Urothelium cell line (cell line): ENCODE measurements at regions not wholly inside any gene's neighbourhood (a gene's known extent, or its start where the extent isn't known, plus 50 kb on each side); places are given as distances from the start of the nearest gene placed in this dataset.
A peak's percentile ranks its signal among the peaks of the same experiment; 100 is the strongest.

ENCODE experiments used
- DNase-seq: peaks from one replicate; pipeline ENCODE4 v3.0.0; 2011; ENCODE audit warnings: low spot score, mixed read lengths
- FAIRE-seq: peaks from 2 replicates; lab custom pipeline; 2011; peaks lifted over from hg19 to GRCh38; lab: Jason Lieb, UNC

DNA sequence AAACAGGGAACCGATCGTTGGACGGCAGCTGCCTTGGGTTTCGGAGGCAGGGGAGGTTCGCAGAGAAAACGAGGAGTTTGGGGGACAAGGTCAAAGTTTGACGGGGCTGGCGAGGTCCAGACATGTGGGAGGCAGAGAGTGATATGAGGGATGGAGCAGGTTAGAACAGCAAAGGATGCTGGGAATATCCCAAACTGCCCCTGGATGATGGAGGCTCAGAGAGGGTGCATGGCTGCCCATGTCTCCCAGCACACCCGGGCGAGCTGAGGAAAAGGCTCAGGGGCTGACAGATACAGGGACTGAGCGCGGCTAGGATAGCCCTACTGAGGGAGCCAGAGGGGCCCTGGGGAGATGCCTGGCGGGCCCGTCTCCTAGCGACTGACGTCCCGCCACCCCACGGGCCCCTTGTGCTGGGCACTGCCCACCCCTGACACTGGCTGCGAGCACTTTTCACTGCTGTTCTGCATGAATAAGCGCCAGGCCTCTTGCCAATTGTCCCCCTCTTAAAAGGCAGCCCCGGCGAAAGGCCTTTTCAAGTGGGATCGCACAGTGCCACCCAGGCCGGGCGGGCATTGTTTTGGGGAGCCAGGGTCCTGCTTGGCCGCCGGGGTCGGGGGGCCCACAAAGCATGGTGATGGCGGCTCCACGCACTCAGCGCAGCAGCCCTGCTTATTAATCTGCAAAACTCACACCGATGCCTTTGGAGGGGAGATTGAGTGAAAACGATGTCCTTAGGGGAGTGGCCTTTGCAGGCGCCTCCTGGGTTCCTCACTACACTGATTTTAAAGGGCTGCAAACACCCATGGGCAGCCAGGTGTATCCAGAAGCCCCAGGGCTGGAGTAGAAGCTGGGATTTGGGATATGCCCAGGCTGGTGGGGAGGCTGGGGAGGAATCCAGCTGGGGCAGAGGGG lies 90.0 kb upstream of the LINC01488 start:
- FAIRE-seq (no peak), DNase-seq (no peak)

DNA sequence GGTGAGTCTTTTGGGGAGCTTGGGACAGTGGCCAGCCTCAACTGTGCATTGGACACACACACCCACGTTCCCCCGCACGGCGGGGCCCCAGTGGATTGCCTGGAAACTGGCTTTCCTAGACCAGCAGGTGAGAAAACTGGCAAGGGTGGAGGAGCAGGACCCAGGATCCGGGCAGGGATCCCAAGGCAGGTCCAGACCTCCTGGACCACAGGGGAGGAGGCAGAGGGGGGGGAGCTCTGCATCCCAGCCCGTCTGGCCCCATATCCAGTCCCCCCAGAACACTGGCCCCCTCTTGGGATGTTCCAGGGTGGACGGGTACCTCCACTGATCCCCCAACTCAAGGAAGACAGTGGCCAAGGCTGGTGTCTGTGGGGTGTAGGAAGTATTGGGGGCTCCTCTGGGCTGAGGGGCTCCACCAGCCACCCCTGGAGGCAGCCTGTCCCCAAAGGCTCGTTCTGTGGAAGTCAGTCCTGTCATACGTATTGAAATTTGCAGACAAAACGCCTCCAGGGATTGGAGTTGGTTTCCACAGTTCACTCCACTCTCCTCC lies 89.3 kb upstream of the LINC01488 start:
- FAIRE-seq (no peak), DNase-seq (no peak)

DNA sequence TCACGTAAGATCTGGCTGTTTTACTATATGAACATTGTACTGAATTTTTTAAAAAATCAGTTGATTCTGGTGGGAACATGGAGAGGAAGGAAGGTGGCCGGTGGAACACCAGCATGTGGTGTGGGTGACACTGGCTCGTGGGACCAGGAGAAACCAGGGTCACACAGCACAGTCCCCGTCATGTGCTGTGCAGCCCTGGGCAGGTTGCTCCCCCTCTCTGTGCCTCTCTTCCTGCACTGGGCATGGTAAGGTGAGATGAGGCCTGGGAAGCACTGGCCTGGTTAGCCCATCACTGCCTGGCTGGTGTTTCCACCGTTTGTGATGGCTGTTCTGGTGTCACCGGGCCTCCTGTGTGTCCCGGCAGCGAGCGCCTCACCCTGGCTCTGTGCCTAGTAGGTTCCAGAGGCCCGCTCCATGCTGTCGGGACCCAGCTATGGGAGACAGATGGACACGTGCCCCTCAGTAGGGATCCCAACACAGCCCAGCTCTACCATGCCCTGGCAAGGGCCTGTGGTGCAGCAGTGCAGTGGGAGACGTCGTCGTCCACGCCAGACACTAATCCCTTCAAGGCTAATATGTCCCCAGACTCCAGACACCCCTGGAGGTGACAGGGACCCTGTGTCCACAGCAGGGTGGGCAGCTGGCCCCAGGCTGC lies 88.2 kb upstream of the LINC01488 start:
- no peak for FAIRE-seq
- DNase-seq, result no peak

DNA sequence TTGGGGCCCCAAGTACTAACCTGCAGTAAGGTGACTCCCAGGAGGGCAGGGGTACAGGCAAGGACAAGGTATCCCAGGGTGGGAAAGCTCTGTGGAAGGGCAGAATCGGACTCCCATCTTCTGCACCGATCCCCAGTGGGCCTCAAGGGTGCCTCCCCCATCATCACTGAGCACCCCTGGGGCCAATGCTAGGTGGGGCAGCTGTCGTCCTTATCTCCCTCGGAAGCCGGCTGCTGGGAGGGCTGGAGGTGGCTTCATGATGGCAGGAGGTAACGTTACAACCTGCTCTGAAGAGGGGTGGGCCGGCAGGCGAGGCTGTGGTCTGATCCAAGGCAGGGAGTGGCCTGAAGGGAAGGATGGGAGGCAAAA lies 87.6 kb upstream of the LINC01488 start:
- DNase-seq, result no peak

DNA sequence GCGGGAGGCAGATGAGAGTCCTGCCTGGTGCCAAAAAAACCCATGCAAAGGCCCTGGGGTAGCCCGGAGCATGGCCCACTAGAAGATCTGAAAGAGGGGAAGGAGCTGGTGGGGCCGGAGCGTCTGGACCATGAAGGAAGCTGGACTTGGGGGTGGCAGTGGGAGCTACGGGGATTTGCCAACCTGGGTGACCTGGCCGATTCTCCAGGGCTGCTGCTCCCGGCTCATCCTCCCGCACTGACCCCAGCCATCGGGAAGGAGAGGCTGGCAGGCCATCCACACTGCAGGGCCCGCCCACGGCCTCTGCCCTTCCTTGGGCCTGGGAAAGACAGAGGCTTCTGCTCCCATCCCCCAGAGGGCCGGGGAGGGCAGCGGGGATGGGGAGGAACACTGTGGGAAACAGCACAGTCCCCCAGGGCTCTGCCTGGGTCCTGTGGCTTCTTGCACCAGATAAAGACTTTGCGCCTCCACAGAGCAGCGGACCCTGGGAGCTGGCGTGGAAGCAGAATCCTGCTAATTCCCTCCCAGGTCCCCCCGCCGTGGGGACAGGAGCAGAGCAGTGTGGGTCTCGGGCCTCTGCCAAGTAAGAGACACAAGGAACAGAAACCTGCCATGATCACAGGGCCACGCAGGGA lies 87.1 kb upstream of the LINC01488 start:
- no peak for DNase-seq
- no peak for FAIRE-seq

More for the DNA sequence above, 87.6 kb upstream of the LINC01488 start:
- FAIRE-seq, result no peak

GRCh38 chr11:69394869-69395246 lies 86.6 kb upstream of the LINC01488 start:
- FAIRE-seq, result no peak
- DNase-seq, result no peak

GRCh38 chr11:69395287-69395686 lies 86.2 kb upstream of the LINC01488 start:
- FAIRE-seq (no peak), DNase-seq (no peak)

- DNase-seq (no peak), FAIRE-seq (no peak)
These were observed 85.2 kb upstream of the LINC01488 start for GRCh38 chr11:69396051-69396947.

GRCh38 chr11:69396948-69397307 lies 84.5 kb upstream of the LINC01488 start:
- DNase-seq (no peak), FAIRE-seq (no peak)

- FAIRE-seq (no peak), DNase-seq (no peak)
These were observed 83.7 kb upstream of the LINC01488 start for GRCh38 chr11:69397732-69398131.

- FAIRE-seq (peak; percentile 86), DNase-seq (peak; percentile 78)
These were observed 82.7 kb upstream of the LINC01488 start for GRCh38 chr11:69398529-69399492.

DNA sequence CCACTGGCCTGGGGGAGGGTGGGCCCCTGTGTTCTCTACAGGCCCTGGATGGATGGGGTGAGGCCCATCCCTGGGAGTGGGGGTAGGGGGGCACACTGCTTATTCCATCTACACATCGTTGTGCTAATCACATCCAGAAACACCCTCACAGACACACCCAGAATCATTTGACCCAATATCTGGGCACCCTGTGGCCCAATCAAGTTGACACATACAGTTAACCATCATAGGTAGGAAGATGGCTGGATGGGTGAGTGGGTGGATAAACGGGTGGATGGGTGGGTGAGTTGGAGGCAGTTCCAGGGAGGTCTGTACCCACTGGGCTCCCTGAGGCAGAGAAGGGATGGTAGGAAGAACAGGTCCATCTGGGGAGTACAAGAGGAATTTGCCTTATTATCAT lies 81.3 kb upstream of the LINC01488 start:
- DNase-seq, result no peak
- no peak for FAIRE-seq

GRCh38 chr11:69400771-69401590 lies 80.5 kb upstream of the LINC01488 start:
- FAIRE-seq (no peak), DNase-seq (no peak)

- FAIRE-seq, result no peak
These were observed 79.7 kb upstream of the LINC01488 start for GRCh38 chr11:69401715-69402114.

GRCh38 chr11:69402251-69402887 lies 79.1 kb upstream of the LINC01488 start:
- DNase-seq (no peak), FAIRE-seq (no peak)

More at GRCh38 chr11:69401715-69402114, 79.7 kb upstream of the LINC01488 start:
- DNase-seq, result no peak

DNA sequence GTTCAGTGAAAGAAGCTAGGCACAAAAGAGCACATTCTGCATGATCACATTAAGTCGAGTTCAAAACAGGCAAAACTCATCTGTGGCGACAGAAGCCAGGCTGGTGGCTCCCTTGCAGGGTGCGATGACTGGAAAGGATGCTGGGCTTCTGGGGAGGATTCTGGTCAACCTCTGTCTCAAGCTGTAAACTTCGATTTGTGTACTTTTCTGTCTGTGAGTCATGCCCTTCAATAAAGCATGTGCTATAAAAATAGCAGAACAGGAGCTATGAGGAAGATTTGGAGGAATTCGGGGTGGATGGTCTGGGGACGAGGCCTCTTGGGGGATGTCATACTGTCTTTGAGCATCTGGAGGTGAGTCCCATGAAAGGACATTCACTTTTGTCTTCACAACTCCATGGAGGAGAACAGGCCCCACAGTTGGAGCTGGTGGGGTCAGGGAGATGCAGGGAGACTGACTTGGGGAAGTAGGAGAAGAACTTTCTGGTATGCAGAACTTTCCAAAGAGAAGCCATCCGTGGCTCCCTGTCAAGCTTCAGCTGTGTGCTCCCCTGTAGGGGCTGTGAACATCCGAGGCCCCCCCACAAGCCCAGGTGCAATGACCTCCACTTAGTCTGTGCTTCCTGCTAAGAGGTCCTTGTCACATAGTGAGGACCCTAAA lies 77.8 kb upstream of the LINC01488 start:
- no peak for FAIRE-seq
- DNase-seq, result peak; percentile 43

DNA sequence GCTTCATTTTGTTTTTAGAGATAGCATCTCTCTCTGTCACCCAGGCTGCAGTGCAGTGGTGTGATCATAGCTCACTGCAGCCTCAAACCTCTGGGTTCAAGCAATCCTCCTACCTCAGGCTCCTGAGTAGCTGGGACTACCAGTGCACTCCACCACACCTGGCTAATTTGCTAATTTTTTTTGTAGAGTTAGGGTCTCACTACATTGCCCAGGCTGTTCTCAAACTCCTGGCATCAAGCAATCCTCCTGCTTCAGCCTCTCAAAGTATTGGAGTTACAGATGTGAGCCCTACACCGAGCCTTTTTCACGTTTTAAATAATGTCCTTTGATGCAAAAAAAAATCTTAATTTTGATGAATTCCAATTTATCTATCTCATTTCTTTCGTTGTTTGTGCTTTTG lies 75.4 kb upstream of the LINC01488 start:
- no peak for FAIRE-seq
- DNase-seq, result no peak
